ENCODE measurements at regions not wholly inside any gene's neighbourhood (a gene's known extent, or its start where the extent isn't known, plus 50 kb on each side); places are given as distances from the start of the nearest gene placed in this dataset.

DNA sequence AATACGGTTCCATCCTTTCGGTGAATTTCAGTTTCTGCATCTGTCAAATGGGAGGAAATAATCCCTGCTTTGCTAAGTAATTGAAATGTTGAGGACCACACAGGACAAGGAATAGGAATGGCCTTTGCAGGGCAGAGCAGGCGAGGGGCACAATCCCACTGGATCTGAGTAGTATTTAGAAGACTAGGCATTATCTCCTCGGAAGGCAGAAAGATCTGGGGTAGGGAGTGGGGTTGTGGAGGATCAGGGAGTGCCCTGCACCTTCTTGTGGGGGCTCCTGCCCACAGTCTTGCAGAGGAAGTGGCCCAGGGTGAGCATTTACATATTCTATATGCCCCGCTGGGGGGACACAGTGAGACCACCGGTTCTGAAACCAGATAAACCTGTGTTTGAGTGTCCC, 87.1 kb upstream of the SIRPA start:
- TF ChIP-seq EZH2 (IDR thresholded peaks at IDR 0.05; ENCODE audit: insufficient read depth, poor library complexity, severe bottlenecking), result no peak
- TF ChIP-seq EZH2phosphoT487 (IDR thresholded peaks at IDR 0.05; ENCODE audit: insufficient read depth, low read depth), result no peak

All from GM23248 (cell line).